GM21360 (cell line): ENCODE measurements at regions not wholly inside any gene's neighbourhood (a gene's known extent, or its start where the extent isn't known, plus 50 kb on each side); places are given as distances from the start of the nearest gene placed in this dataset.
"Not testable (repeated sequence)": the region's sequence is repeated elsewhere in the genome, so short reads cannot be mapped to it uniquely, and the experiment has no call there.

Experiments
- ATAC-seq: cut with Tn5 transposase; IDR thresholded peaks from one replicate; pipeline ENCODE4 v1.9.1; 2021; ENCODE audit warnings: mild to moderate bottlenecking, moderate library complexity; ENCODE audit not compliant: unreplicated experiment

DNA sequence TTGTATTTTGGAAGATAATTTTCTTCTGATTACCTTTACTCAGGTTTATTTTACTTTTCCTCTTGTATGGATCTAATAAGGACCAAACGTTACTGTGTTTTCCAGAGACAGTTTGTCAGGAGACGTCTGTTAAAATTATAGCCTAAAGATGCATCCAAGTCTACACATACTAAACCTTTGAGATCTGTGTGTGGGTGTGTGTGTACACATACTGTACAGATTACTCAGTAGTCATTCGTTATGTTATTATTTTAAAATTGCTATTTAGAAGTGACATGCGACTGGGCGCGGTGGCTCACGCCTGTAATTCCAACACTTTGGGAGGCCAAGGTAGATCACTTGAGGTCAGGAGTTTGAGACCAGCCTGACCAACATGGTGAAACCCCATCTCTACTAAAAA lies 51.6 kb upstream of the CNTLN start:
- ATAC-seq = no peak

DNA sequence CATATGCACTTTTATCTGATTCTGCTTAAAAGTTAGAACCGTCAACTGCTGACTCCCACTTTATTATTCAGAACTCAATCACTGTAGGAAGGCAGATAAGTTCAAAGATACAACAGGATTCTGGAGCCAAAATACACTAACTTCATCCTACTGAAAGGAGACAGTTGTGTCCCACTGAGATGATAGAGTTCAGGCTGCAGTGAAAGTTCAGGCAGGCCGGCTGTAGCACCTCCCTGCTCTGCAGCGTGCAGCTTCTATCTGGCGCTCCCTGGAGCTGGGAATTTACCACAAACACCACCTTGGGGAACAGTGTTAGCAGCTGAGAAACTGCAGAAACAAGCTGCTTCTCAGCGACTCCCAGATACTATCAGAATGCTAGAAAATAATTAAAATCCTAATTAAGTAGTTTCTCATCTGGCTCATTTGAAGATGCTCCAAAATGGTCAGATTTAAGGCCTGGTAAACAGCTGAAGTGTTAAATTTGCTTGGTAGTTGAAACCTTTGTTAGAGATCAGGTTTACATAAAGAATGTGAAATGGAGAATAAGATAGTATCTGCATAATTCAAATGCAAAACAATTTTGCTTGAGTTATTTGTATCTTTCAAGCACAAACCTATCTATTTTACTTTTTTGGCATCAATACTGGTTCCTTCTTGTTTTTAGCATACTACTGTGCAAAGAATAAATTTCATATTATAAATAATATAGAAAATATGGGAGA lies 52.3 kb upstream of the CNTLN start:
- ATAC-seq = no peak

DNA sequence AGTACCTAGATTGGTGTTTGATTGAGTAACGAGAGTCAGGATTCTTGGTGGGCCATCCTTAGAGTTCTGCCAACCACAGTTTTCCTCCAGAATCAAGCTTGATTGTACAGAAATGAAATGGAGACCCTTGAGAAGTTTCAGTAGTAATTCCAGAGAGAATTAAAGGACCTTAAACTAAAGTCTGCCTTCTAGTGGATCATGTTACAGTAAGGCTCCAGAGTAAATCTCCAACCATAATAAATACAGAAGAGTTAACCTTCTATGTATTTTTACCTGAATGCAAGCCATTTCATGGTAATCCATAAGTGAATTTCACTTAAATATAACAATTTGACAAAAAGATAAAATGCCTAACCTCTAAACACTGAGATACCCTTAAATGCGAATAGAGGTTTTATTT lies 53.0 kb upstream of the CNTLN start:
- ATAC-seq = no peak

DNA sequence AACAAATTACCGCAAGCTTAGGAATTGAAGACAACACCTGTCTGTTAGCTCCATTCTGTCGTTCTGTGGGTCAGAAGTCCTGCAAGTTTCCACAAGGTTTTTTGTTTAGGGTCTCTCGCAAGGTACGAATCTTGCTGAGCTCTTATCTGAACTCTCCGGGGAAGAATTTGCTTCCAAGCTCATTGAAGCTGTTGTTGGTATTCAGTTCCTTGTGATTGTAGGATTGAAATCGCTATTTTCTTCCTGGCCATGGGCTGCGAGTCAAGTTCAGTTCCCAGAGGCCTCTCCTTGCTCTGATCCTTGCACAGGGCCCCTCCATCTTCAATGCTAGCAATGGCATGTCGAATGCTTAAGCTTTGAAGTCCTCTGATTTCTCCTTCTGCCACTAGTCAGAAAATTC lies 53.5 kb upstream of the CNTLN start:
- no peak for ATAC-seq

- ATAC-seq = no peak
These were observed 58.9 kb upstream of the CNTLN start for GRCh38 chr9:17075758-17076485.

- ATAC-seq = no peak
These were observed 59.6 kb upstream of the CNTLN start for GRCh38 chr9:17075146-17075757.

DNA sequence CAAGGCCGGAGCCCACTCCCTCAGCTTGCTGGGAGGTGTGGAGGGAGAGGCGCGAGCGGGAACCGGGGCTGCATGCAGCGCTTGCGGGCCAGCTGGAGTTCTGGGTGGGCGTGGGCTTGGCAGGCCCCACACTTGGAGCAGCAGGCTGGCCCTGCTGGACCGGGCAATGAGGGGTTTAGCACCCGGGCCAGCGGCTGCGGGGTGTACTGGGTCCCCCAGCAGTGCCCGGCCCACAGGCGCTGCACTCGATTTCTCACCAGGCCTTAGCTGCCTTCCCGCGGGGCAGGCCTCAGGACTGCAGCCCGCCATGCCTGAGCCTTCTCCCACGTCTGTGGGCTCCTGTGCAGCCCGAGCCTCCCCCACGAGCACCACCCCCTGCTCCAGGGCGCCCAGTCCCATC lies 62.3 kb upstream of the CNTLN start:
- ATAC-seq = not testable (repeated sequence)

GRCh38 chr9:17068671-17069070 lies 66.2 kb upstream of the CNTLN start:
- no peak for ATAC-seq

DNA sequence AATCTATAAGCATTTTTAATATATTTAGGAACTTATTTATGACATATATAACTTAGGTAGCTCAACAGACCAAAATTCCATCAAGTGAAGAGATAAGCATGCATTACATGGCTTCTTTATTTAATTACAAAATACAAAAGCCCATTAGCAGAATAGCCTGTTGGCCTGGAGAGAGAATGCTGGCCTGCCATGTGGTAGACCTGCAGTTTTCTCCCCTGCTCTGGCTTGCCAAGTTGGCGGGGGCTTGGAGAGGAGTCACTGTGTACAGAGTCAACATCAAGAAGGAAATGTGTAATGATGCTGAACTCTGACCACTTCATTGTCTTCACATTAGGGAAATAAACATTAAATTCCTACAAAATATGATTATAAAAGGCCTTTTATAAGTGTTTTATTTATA lies 69.8 kb upstream of the CNTLN start:
- ATAC-seq = no peak

GRCh38 chr9:17064558-17064957 lies 70.3 kb upstream of the CNTLN start:
- no peak for ATAC-seq

DNA sequence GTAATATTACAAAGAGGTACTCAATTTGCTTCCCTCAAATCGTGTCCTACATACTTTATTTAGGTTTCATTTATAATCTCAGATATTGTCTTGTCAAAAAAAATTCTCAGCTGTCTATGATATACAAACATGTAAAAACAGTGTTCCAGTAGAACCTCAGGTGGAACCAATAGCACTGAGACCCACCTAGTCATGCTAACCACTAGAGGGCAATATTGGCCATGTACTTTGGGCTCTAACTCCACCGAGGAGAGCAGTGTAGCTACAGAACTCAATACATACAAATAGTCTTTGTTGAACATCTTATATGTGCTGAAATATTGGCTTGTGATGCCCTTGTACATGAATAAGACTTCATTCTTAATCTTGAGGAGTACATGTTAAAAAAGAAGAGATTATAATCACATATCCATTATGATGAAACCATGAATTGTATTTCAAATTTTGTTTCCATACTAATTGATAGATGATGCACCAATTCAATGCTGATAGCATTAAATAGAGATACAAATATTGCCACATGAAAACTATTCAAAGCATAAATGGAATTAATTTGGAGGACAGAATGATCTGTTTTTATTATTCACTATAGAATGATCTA lies 71.2 kb upstream of the CNTLN start:
- ATAC-seq = peak; percentile 92

- ATAC-seq = no peak
These were observed 72.3 kb upstream of the CNTLN start for GRCh38 chr9:17062497-17062896.

DNA sequence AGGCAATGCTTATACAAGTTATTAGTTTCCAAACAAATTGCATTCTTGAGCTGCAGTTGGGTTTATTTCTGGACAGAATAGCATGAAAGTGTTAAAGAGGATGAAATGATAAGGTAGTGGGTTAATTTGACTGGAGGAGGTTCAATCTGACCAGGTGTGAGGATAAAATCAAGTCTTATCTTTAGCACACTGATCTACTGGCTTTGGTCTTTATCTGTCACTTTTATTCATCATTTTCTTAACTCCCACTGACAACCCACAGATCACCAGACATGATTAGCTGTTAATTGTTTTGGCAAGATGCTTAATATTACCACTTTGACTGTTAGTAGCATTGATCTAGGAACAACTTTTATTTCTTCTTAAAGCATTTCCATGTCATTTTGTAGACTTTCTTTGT lies 74.4 kb upstream of the CNTLN start:
- ATAC-seq = no peak

DNA sequence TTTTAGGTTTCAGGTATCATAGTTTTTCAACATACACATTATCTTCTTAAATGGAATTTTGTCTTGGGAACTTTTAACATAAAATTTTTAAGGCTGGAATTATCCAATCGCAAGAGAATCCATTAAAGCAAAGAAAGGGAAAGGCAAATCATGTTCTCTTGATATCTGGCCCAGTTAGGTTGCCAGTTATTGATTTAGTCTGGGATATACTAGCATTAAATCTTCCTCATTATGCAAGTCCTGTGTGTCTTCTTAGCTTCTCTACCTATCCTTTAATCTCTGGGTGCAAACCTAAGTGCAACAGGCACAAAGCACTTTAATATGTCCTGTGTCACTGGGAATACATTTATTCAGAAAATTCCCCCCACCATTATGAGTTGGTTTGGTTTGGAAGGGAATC lies 75.4 kb upstream of the CNTLN start:
- no peak for ATAC-seq

DNA sequence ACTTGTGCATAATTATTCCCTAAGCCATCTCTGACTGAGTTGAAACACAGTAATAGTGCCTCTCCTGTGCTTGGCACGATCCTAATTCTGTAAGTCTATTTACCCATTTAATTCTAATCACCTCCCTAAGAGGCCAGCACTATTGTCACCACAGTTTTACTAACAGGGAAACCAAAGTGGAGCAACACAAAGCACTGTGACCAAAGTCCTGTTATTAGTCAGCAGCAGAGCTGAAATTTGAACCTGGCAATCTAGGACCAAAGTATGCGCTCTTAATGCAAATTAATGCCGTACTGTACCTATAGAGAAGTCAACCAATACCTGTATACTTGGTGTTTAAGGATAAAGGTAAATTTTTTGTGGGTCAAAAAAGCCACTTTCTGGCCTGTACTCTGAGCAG lies 77.1 kb upstream of the CNTLN start:
- ATAC-seq = no peak

- ATAC-seq = no peak
These were observed 82.2 kb upstream of the CNTLN start for GRCh38 chr9:17052626-17053025.

DNA sequence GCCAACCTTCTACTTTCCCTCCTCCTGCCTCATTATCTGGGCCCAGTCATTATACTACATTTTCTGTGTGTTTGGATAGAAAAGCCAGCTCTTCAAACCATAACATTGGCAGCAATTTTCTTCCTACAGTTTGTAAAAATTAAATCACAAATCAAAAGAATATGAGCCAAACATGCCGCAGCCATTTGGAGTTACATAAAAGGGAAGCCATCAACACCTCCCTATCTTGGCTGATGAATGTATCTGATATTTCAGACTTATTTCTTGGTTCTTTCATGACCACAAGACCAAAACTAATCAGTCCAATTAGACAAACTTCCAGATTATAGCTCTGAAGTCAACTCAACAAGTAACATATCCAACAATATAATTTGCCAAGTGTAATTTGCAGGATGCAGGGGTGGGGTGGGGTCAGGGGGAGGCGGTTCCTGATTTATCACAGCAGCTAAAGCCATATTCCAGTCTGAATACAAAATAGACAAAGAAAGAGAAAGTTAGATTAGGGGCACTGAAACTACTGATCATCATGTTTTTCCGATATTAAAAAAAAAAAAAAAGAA lies 89.4 kb upstream of the CNTLN start:
- ATAC-seq = no peak

DNA sequence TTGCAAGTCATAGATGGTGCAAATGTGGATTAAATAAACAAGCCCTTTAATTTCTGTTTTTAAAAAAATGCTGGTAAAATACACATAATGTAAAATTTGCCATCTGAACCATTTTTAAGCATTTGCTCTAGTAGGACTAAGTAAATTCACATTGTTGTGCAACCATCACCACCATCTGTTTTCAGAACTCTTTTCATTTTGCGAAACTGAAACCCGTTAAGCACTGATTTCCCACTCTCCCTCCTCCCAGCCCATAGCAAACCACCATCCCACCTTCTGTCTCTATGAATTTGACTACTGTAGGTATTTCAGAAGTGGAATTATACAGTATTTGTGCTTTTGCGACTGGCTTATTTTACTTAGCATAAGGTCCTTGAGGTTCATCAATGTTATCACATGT lies 103.3 kb upstream of the CNTLN start:
- no peak for ATAC-seq

GRCh38 chr9:17025281-17025680 lies 109.6 kb upstream of the CNTLN start:
- ATAC-seq = no peak

DNA sequence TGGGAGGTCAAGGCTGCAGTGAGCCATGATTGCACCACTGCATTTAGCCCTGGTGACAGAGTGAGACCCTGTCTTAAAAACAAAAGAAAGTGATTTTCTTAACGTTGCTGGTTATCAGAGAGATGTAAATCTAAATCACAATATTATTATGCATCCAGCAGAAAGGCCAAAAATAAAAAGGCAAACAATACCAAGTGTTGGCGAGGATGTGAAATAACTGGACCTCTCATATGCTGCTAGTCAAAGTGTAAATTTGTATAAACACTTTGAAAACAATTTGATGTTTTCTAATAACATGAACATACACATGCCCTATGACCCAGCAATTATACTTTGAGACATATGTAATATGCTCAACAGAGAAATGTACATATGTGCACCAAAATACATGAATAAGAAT lies 110.7 kb upstream of the CNTLN start:
- ATAC-seq = no peak

DNA sequence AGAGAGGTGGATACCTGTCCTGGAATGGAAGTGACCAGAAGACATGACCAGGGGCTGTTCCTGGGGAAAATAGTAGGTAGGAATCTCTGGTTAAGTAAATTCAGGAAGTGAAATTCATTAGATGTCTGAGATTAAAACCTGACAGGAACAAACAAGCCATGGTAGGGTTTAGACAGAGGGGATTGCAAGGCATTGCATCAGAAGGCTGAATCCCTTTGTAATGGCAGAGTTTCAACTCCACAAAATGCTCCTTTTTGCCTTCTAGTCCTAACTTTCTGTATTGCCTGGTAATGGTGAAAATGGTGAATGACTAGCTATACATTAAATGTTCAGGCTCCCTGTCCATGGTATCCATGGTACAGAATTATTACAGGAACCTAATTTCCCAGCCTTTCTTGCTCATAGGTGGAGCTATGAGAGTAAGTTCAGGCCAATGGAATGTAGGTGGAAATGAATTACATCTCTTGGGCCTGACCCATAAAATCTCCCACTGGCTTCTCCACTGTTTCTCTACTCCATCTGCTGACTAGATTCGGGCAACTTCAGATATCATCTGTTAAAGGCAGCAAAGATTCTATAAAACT lies 113.4 kb upstream of the CNTLN start:
- no peak for ATAC-seq
